H1 (cell line): ENCODE measurements at regions not wholly inside any gene's neighbourhood (a gene's known extent, or its start where the extent isn't known, plus 50 kb on each side); places are given as distances from the start of the nearest gene placed in this dataset.

Experiments
- CTCF ChIA-PET: fragments of 300-600 bp; sonication (Branson Sonifier 250); formaldehyde crosslinking; loops from one replicate; lab custom pipeline; 2021; ENCODE audit not compliant: partially characterized antibody; lab: Charles Lee
- POLR2A ChIA-PET: fragments of 300-600 bp; sonication (Branson Sonifier 250); formaldehyde crosslinking; loops from one replicate; lab custom pipeline; 2021; ENCODE audit warnings: inconsistent platforms; ENCODE audit not compliant: partially characterized antibody; lab: Charles Lee
- DNase-seq, 2 experiments: peaks; one replicate each; pipeline versions ENCODE4 v3.0.0 to v3.0.0-alpha.2; 2010 to 2022; ENCODE audit warnings: low spot score in 2 of 2, low read depth in 1 of 2, mixed read lengths in 1 of 2
- FAIRE-seq: peaks from 2 replicates; lab custom pipeline; 2011; peaks lifted over from hg19 to GRCh38; lab: Jason Lieb, UNC
- H2AFZ ChIP-seq: 2 replicates; pipeline ENCODE4 v1.8.1; 2012; ENCODE audit warnings: low read length, inconsistent platforms
- H2AK5ac ChIP-seq: 2 replicates; pipeline ENCODE4 v1.6.1; 2013; ENCODE audit warnings: low read depth, low read length
- H2BK120ac ChIP-seq: replicated peaks from 2 replicates; pipeline ENCODE3; 2013; ENCODE audit warnings: low read depth, low read length, inconsistent platforms
- H2BK12ac ChIP-seq: 2 replicates; pipeline ENCODE4 v1.6.1; 2013; ENCODE audit warnings: low read depth, low read length
- H2BK15ac ChIP-seq: 2 replicates; pipeline ENCODE4 v1.6.1; 2013; ENCODE audit warnings: low read length
- H2BK20ac ChIP-seq: 2 replicates; pipeline ENCODE4 v1.6.1; 2013; ENCODE audit warnings: low read length
- H2BK5ac ChIP-seq: 2 replicates; pipeline ENCODE4 v1.6.1; 2013; ENCODE audit warnings: low read depth, low read length
- H3K14ac ChIP-seq: 2 replicates; pipeline ENCODE4 v1.6.1; 2013; ENCODE audit warnings: inconsistent platforms; ENCODE audit not compliant: insufficient read length
- H3K18ac ChIP-seq: 2 replicates; pipeline ENCODE4 v1.6.1; 2013; ENCODE audit warnings: low read length; ENCODE audit errors: extremely low read depth
- H3K23ac ChIP-seq: 2 replicates; pipeline ENCODE4 v1.6.1; 2013; ENCODE audit warnings: inconsistent platforms; ENCODE audit not compliant: insufficient read length
- H3K23me2 ChIP-seq: 2 replicates; pipeline ENCODE4 v1.6.1; 2013; ENCODE audit warnings: low read depth, low read length
- H3K27ac ChIP-seq: 2 replicates; pipeline ENCODE4 v1.6.1; 2011; ENCODE audit warnings: low read depth, low read length, inconsistent platforms
- H3K27me3 ChIP-seq, 4 experiments: replicated peaks in 1 of 4; 1 replicate in 1 of 4; 2 replicates in 3 of 4; pipeline versions ENCODE4 v1.6.1 to v1.8.1; 2011 to 2013; ENCODE audit warnings: low read length in 3 of 4, mild to moderate bottlenecking in 3 of 4, inconsistent platforms in 2 of 4, mixed read lengths in 2 of 4, moderate library complexity in 1 of 4; ENCODE audit not compliant: control insufficient read depth in 3 of 4, insufficient read depth in 3 of 4; ENCODE audit errors: extremely low read depth in 1 of 4
- H3K36me3 ChIP-seq, 4 experiments: 2 replicates each; pipeline versions ENCODE4 v1.6.1 to v1.8.1; 2011 to 2013; ENCODE audit warnings: mild to moderate bottlenecking in 4 of 4, low read length in 3 of 4, moderate library complexity in 2 of 4, control low read depth in 1 of 4, inconsistent platforms in 1 of 4; ENCODE audit not compliant: insufficient read depth in 4 of 4, control insufficient read depth in 2 of 4
- H3K4ac ChIP-seq: replicated peaks from 2 replicates; pipeline ENCODE3; 2013; ENCODE audit warnings: low read length, low read depth, mixed read lengths, inconsistent platforms; ENCODE audit not compliant: insufficient read length
- H3K4me1 ChIP-seq, 4 experiments: replicated peaks in 1 of 4; 1 replicate in 1 of 4; 2 replicates in 3 of 4; pipeline versions ENCODE4 v1.6.1 to v1.8.1; 2011 to 2013; ENCODE audit warnings: low read length in 3 of 4, inconsistent platforms in 2 of 4, mixed read lengths in 1 of 4; ENCODE audit not compliant: insufficient read depth in 4 of 4, control insufficient read depth in 3 of 4
- H3K4me2 ChIP-seq, 2 experiments: 2 replicates each; pipeline versions ENCODE4 v1.6.1 to v1.8.1; 2011 to 2013; ENCODE audit warnings: low read depth in 2 of 2, low read length in 2 of 2, control low read depth in 1 of 2, inconsistent platforms in 1 of 2, mild to moderate bottlenecking in 1 of 2; ENCODE audit not compliant: insufficient read depth in 1 of 2
- H3K4me3 ChIP-seq, 4 experiments: fragments of 200-600, 300-600 bp in 1 of 4; sonication (generic), shearing (Covaris generic), sonication (Bioruptor Twin) in 1 of 4; 2 replicates each; pipeline versions ENCODE4 v1.5.1 to v1.8.1; 2011 to 2016; ENCODE audit warnings: low read length in 4 of 4, low read depth in 3 of 4, control low read depth in 2 of 4, inconsistent platforms in 2 of 4, mild to moderate bottlenecking in 2 of 4, mixed read lengths in 1 of 4, moderate library complexity in 1 of 4; ENCODE audit not compliant: insufficient read depth in 2 of 4; ENCODE audit errors: extremely low read depth in 1 of 4
- H3K56ac ChIP-seq: replicated peaks from 2 replicates; pipeline ENCODE3; 2013; ENCODE audit warnings: low read depth, mild to moderate bottlenecking, mixed read lengths, low read length, inconsistent platforms; ENCODE audit not compliant: insufficient read length
- H3K79me1 ChIP-seq: 2 replicates; pipeline ENCODE4 v1.6.1; 2013; ENCODE audit warnings: low read depth, low read length, control low read depth
- H3K79me2 ChIP-seq, 2 experiments: 2 replicates each; pipeline versions ENCODE4 v1.6.1 to v1.8.1; 2012 to 2013; ENCODE audit warnings: low read length in 2 of 2, mild to moderate bottlenecking in 2 of 2, inconsistent platforms in 1 of 2; ENCODE audit not compliant: insufficient read depth in 2 of 2, control insufficient read depth in 1 of 2
- H3K9ac ChIP-seq, 4 experiments: replicated peaks in 1 of 4; 1 replicate in 1 of 4; 2 replicates in 3 of 4; pipeline versions ENCODE4 v1.6.1 to v1.8.1; 2011 to 2013; ENCODE audit warnings: low read depth in 3 of 4, low read length in 3 of 4, control low read depth in 2 of 4, mild to moderate bottlenecking in 2 of 4, moderate library complexity in 2 of 4, inconsistent platforms in 1 of 4; ENCODE audit errors: extremely low read depth in 1 of 4
- H3K9me3 ChIP-seq, 2 experiments: 2 replicates each; pipeline versions ENCODE4 v1.6.1 to v1.8.1; 2012 to 2013; ENCODE audit warnings: mild to moderate bottlenecking in 2 of 2, moderate library complexity in 2 of 2, control low read depth in 1 of 2, inconsistent platforms in 1 of 2, low read depth in 1 of 2, low read length in 1 of 2, mixed read lengths in 1 of 2; ENCODE audit not compliant: insufficient read depth in 2 of 2
- H4K20me1 ChIP-seq, 2 experiments: replicated peaks in 1 of 2; 2 replicates each; pipeline versions ENCODE3 to v1.8.1; 2011 to 2013; ENCODE audit warnings: inconsistent platforms in 2 of 2, low read length in 2 of 2, mild to moderate bottlenecking in 1 of 2; ENCODE audit not compliant: insufficient read depth in 2 of 2, control insufficient read depth in 1 of 2
- H4K5ac ChIP-seq: 2 replicates; pipeline ENCODE4 v1.6.1; 2013; ENCODE audit warnings: low read length, low read depth, mixed read lengths, inconsistent platforms; ENCODE audit not compliant: insufficient read length
- H4K8ac ChIP-seq: 2 replicates; pipeline ENCODE4 v1.8.0; 2013; ENCODE audit warnings: mild to moderate bottlenecking, moderate library complexity, low read length, inconsistent platforms; ENCODE audit not compliant: insufficient read depth; ENCODE audit errors: extremely low read depth
- H4K91ac ChIP-seq: replicated peaks from 2 replicates; pipeline ENCODE3; 2013; ENCODE audit warnings: low read length, mixed read lengths, inconsistent platforms; ENCODE audit not compliant: insufficient read length
- BRCA1 ChIP-seq: IDR thresholded peaks from 2 replicates; pipeline ENCODE4 v1.6.1; 2012; ENCODE audit warnings: low read depth, low read length, improper control_type of control experiment
- RNF2 ChIP-seq: fragments of 200-900, 300-1000 bp; sonication (generic); IDR thresholded peaks from 2 replicates; pipeline ENCODE4 v1.7.1; 2016; ENCODE audit warnings: borderline replicate concordance, low read depth, mild to moderate bottlenecking, antibody characterized with exemption, low read length; ENCODE audit not compliant: poor library complexity, severe bottlenecking; ENCODE audit errors: missing control alignments
- SP1 ChIP-seq: IDR thresholded peaks from 2 replicates; pipeline ENCODE4 v1.6.1; 2011; ENCODE audit warnings: low read depth, low read length
- TAF7 ChIP-seq: optimal IDR thresholded peaks from 2 replicates; pipeline ENCODE3; 2011; ENCODE audit warnings: low read depth, mild to moderate bottlenecking, inconsistent platforms, low read length, moderate library complexity, borderline replicate concordance
- TEAD4 ChIP-seq: IDR thresholded peaks from 2 replicates; pipeline ENCODE4 v1.6.1; 2012; ENCODE audit warnings: low read depth, low read length, inconsistent platforms, mixed read lengths
- WGBS, 2 experiments: shearing (Covaris generic) in 1 of 2; methylation state at CpG; one replicate each; pipeline versions ENCODE4 v1.1.6 to v1.1.7; 2013 to 2015; ENCODE audit warnings: low lambda C conversion rate in 2 of 2, mixed read lengths in 2 of 2, inconsistent platforms in 1 of 2, low coverage in 1 of 2, missing lambda C conversion rate in 1 of 2; ENCODE audit not compliant: insufficient replicate concordance in 2 of 2, insufficient coverage in 1 of 2, insufficient read length in 1 of 2; ENCODE audit errors: extremely low coverage in 1 of 2, missing lambda C conversion rate in 1 of 2; 5-methylcytosine and 5-hydroxymethylcytosine counted together

DNA sequence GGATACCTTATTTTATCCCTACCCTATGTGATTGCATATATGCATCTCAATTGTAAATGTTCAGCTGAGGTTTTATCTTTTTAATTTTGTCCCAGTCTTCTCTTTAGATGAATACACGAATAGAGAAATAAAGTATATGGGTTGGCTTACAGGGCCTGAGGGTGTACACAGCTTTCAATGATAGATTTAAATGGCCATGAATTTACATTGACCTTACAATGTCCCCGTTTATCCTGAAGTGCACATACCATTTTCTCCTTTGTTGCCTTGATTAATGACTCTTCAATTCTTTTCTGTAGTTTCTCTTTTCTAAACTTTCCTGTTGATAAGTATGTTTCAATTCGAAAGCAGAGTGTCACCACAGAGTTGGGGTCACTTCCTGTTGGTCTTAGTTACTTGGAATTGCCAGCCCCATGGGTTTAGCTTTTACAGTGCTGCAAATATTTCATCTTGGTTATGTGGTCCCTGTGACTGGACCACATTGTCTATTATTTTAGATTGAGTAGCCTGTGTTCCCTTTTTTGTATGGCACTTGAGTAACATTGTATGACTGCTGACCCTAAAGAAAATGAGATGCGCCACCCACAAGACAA is 1616.3 kb upstream of the ACVR2A start:
- 80% methylated on average over 4 of the region's 4 CpGs; no CpG with 5 or more reads in 1 of the 2 experiments for WGBS, 2 experiments
- DNase-seq (no peak), FAIRE-seq (no peak)
- no peak overlapping the region for H3K56ac ChIP-seq
- H3K14ac ChIP-seq: no peak overlapping the region
- H4K8ac ChIP-seq: no peak overlapping the region
- no peak overlapping the region for H3K27ac ChIP-seq
- no peaks in the 10 kb centered on the region; the same call in 1 of the 2 replicates for H3K23me2 ChIP-seq
- no peak overlapping the region for H2BK20ac ChIP-seq
- no peak overlapping the region for H2AK5ac ChIP-seq
- H3K23ac ChIP-seq: no peak overlapping the region
- H3K79me1 ChIP-seq: no peaks in the 10 kb centered on the region
- ChIA-PET POLR2A (no interaction called here), CTCF (no interaction called here)
- no peaks in the 10 kb centered on the region for H3K4me1 ChIP-seq
- H3K36me3 ChIP-seq: no peaks in the 10 kb centered on the region
- no peak overlapping the region for H3K18ac ChIP-seq
- H2BK120ac ChIP-seq: no peak overlapping the region
- H3K4me3 ChIP-seq: no peak overlapping the region
- H4K20me1 ChIP-seq: no peaks in the 10 kb centered on the region
- no peaks in the 10 kb centered on the region for H3K27me3 ChIP-seq
- no peak overlapping the region for H3K9ac ChIP-seq
- H2AFZ ChIP-seq: peak overlapping the region; percentile 5; the same call in 1 of the 2 replicates
- H4K91ac ChIP-seq: no peak overlapping the region
- no peak overlapping the region for H3K4ac ChIP-seq
- H2BK5ac ChIP-seq: no peak overlapping the region
- no peaks in the 10 kb centered on the region for H3K9me3 ChIP-seq
- TF ChIP-seq TAF7: no peak
- TF ChIP-seq TEAD4: no peak
- TF ChIP-seq SP1: no peak
- TF ChIP-seq RNF2: no peak
- no peak for TF ChIP-seq BRCA1
- H2BK15ac ChIP-seq: no peak overlapping the region
- H2BK12ac ChIP-seq: no peak overlapping the region
- H3K4me2 ChIP-seq: no peak overlapping the region
- no peaks in the 10 kb centered on the region for H3K79me2 ChIP-seq
- no peak overlapping the region for H4K5ac ChIP-seq
